RWPE2 (cell line): ENCODE measurements at regions not wholly inside any gene's neighbourhood (a gene's known extent, or its start where the extent isn't known, plus 50 kb on each side); places are given as distances from the start of the nearest gene placed in this dataset.

Experiments
- ATAC-seq: fragments of 200-7000 bp; cut with Tn5 transposase; 3 replicates; pipeline ENCODE4 v1.9.1; 2021; ENCODE audit warnings: low read depth
- DNase-seq: peaks from one replicate; pipeline ENCODE4 v3.0.0-alpha.2; 2020; ENCODE audit warnings: low spot score
- H3K27ac ChIP-seq: fragments of 450-650 bp; 2 replicates; pipeline ENCODE4 v1.5.1; 2017; ENCODE audit warnings: mild to moderate bottlenecking; ENCODE audit not compliant: poor library complexity, severe bottlenecking
- H3K27me3 ChIP-seq: fragments of 250-450 bp; sonication (Bioruptor Pico); 2 replicates; pipeline ENCODE4 v1.5.1; 2021; ENCODE audit warnings: mild to moderate bottlenecking, moderate library complexity; ENCODE audit not compliant: insufficient read depth, poor library complexity, severe bottlenecking
- H3K36me3 ChIP-seq: fragments of 250-450 bp; sonication (Bioruptor Pico); 2 replicates; pipeline ENCODE4 v1.5.1; 2020; ENCODE audit warnings: low read depth, mild to moderate bottlenecking, moderate library complexity
- H3K4me1 ChIP-seq: fragments of 250-450 bp; sonication (Bioruptor Pico); 2 replicates; pipeline ENCODE4 v1.5.1; 2021; ENCODE audit warnings: mild to moderate bottlenecking, moderate library complexity; ENCODE audit not compliant: insufficient read depth, poor library complexity, severe bottlenecking
- H3K4me3 ChIP-seq: fragments of 250-450 bp; sonication (Bioruptor Pico); 2 replicates; pipeline ENCODE4 v1.5.1; 2021; ENCODE audit warnings: mild to moderate bottlenecking, moderate library complexity; ENCODE audit not compliant: severe bottlenecking
- H3K9me3 ChIP-seq: fragments of 250-450 bp; sonication (Bioruptor Pico); 2 replicates; pipeline ENCODE4 v1.5.1; 2021; ENCODE audit warnings: mild to moderate bottlenecking, moderate library complexity; ENCODE audit not compliant: severe bottlenecking
- CTCF ChIP-seq: fragments of 450-650 bp; IDR thresholded peaks from one replicate; pipeline ENCODE4 v1.5.1; 2017; ENCODE audit warnings: mild to moderate bottlenecking, moderate library complexity; ENCODE audit not compliant: poor library complexity, severe bottlenecking

DNA sequence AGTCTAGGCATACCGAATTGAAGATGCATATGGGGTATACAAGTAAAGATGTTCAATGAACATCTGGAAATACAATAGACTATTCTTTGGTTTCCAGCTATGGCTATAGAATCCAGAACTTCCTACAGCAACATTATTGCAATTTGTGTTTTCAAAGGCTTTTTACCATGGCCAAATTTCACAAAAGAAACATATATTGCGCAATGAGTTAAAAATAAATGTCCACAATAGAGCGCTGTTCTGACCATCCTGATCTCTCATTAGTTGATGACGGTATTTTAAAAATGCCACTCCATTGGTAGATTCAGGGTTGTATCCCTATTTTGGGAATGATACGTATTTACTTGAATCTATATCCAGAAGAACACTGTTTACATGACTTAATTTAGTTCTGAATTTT, 139.2 kb downstream of the LINC00632 start:
- H3K4me1 ChIP-seq = no peaks in the 10 kb centered on the region
- no peaks in the 10 kb centered on the region for H3K27me3 ChIP-seq
- H3K4me3 ChIP-seq = no peak overlapping the region
- no peak for DNase-seq
- no peaks in the 10 kb centered on the region for H3K9me3 ChIP-seq
- H3K27ac ChIP-seq = no peak overlapping the region
- no peak for TF ChIP-seq CTCF
- no peak for ATAC-seq
- no peaks in the 10 kb centered on the region for H3K36me3 ChIP-seq

DNA sequence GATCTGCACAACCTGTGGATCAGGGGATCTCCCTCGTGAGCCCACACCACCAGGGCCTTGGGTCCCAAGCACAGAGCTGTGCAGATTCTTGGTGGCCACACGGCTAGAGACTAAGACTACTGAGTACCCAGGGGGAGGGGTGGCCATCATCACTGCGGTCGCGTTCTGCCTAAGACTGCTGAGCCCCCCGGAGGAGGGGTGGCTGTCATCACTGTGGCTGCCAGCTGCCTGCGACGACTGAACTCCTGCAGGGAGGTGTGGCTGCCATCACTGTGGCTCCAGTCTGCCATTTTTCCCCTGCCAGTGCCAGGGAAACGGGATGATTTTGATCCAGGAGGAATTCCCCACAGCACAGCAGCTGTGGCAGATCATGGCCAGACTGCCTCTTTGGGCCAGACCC, 141.7 kb upstream of the SPANXB1 start:
- no peak for ATAC-seq
- DNase-seq = no peak
- H3K4me1 ChIP-seq = no peaks in the 10 kb centered on the region
- H3K36me3 ChIP-seq = no peaks in the 10 kb centered on the region
- no peak overlapping the region for H3K4me3 ChIP-seq
- no peaks in the 10 kb centered on the region for H3K9me3 ChIP-seq
- no peak for TF ChIP-seq CTCF
- no peaks in the 10 kb centered on the region for H3K27me3 ChIP-seq
- no peak overlapping the region for H3K27ac ChIP-seq

DNA sequence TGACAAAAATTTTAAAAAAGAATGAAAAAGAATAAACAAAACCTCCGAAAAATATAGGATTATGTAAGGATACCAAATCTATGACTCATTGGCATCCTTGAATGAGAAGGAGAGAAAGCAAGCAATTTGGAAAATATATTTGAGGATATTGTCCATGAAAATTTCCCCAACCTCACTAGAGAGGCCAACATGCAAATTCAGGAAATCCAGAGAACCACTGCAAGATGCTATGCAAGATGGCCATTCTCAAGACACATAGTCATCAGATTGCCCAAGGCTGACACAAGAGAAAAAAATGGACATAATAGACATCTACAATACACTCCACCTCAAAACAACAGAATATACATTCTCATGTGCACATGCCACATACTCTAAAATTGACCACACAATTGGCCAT, 135.9 kb upstream of the SPANXB1 start:
- Histone ChIP-seq H3K27me3 (no peaks in the 10 kb centered on the region), H3K4me1 (no peaks in the 10 kb centered on the region), H3K9me3 (no peaks in the 10 kb centered on the region), H3K27ac (no peak overlapping the region), H3K36me3 (no peaks in the 10 kb centered on the region), H3K4me3 (no peak overlapping the region)
- no peak for ATAC-seq
- TF ChIP-seq CTCF = no peak
- no peak for DNase-seq

GRCh38 chrX:140912606-140913005, 89.8 kb upstream of the SPANXB1 start:
- ATAC-seq (no peak), DNase-seq (no peak)
- TF ChIP-seq CTCF = no peak
- no peak overlapping the region for H3K27ac ChIP-seq
- H3K27me3 ChIP-seq = no peaks in the 10 kb centered on the region
- no peaks in the 10 kb centered on the region for H3K36me3 ChIP-seq
- no peaks in the 10 kb centered on the region for H3K9me3 ChIP-seq
- no peaks in the 10 kb centered on the region for H3K4me1 ChIP-seq
- no peak overlapping the region for H3K4me3 ChIP-seq

- Histone ChIP-seq H3K27me3 (no peaks in the 10 kb centered on the region), H3K9me3 (no peaks in the 10 kb centered on the region), H3K36me3 (no peaks in the 10 kb centered on the region), H3K27ac (no peak overlapping the region), H3K4me1 (no peaks in the 10 kb centered on the region), H3K4me3 (no peak overlapping the region)
- DNase-seq (no peak), ATAC-seq (no peak)
- no peak for TF ChIP-seq CTCF
Observed at GRCh38 chrX:140913802-140914501, 88.4 kb upstream of the SPANXB1 start.
